IMR-90 (cell line): ENCODE measurements at regions not wholly inside any gene's neighbourhood (a gene's known extent, or its start where the extent isn't known, plus 50 kb on each side); places are given as distances from the start of the nearest gene placed in this dataset.

ENCODE experiments used
- ATAC-seq: fragments of 200-7000 bp; cut with Tn5 transposase; 2 replicates; pipeline ENCODE4 v1.9.1; 2020; ENCODE audit warnings: low read depth, mild to moderate bottlenecking, moderate library complexity
- BruUV-seq: library from RNA; stranded (reverse); fragments of 400-500 nt; replicated peaks from 2 replicates; lab custom pipeline; 2021; lab: Mats Ljungman, UMichigan
- CTCF ChIA-PET: fragments of 300-600 bp; formaldehyde crosslinking; extraction: SDS; loops from one replicate; lab custom pipeline; 2021; ENCODE audit warnings: antibody characterized with exemption; lab: Yijun Ruan, JAX
- POLR2A ChIA-PET: fragments of 300-600 bp; sonication (Branson Sonifier 250); formaldehyde crosslinking; loops from one replicate; lab custom pipeline; 2022; ENCODE audit warnings: antibody characterized with exemption; ENCODE audit not compliant: unreplicated experiment; lab: Charles Lee
- DNase-seq: peaks from one replicate; pipeline ENCODE4 v3.0.0; 2013
- H2AFZ ChIP-seq: replicated peaks from 2 replicates; pipeline ENCODE3; 2013; ENCODE audit warnings: low read length, mild to moderate bottlenecking; ENCODE audit not compliant: poor library complexity
- H2AK5ac ChIP-seq: 2 replicates; pipeline ENCODE4 v1.6.1; 2013; ENCODE audit warnings: low read depth, low read length, inconsistent platforms
- H2AK9ac ChIP-seq: replicated peaks from 2 replicates; pipeline ENCODE3; 2013; ENCODE audit warnings: mild to moderate bottlenecking, low read depth, low read length, moderate library complexity; ENCODE audit not compliant: poor library complexity
- H2BK120ac ChIP-seq: 2 replicates; pipeline ENCODE4 v1.6.1; 2013; ENCODE audit warnings: low read depth, low read length, inconsistent platforms
- H2BK15ac ChIP-seq: 3 replicates; pipeline ENCODE4 v1.6.1; 2013; ENCODE audit warnings: low read depth, low read length, inconsistent platforms
- H2BK20ac ChIP-seq: 2 replicates; pipeline ENCODE4 v1.6.1; 2013; ENCODE audit warnings: low read depth, mild to moderate bottlenecking, inconsistent platforms, low read length, moderate library complexity
- H2BK5ac ChIP-seq: 2 replicates; pipeline ENCODE4 v1.6.1; 2013; ENCODE audit warnings: mild to moderate bottlenecking, low read depth, low read length, inconsistent platforms; ENCODE audit not compliant: poor library complexity, severe bottlenecking
- H3K14ac ChIP-seq: replicated peaks from 2 replicates; pipeline ENCODE4 v1.6.1; 2013; ENCODE audit warnings: low read depth, low read length, inconsistent platforms
- H3K18ac ChIP-seq: 2 replicates; pipeline ENCODE4 v1.6.1; 2013; ENCODE audit warnings: low read depth, low read length, control low read depth
- H3K23ac ChIP-seq: 2 replicates; pipeline ENCODE4 v1.6.1; 2013; ENCODE audit warnings: low read depth, low read length, inconsistent platforms
- H3K27ac ChIP-seq: 2 replicates; pipeline ENCODE4 v1.5.1; 2013; ENCODE audit warnings: mild to moderate bottlenecking, control low read depth, low read length; ENCODE audit not compliant: insufficient read depth
- H3K27me3 ChIP-seq: 2 replicates; pipeline ENCODE4 v1.6.1; 2013; ENCODE audit warnings: low read length; ENCODE audit not compliant: control insufficient read depth, insufficient read depth
- H3K36me3 ChIP-seq: 2 replicates; pipeline ENCODE4 v1.6.1; 2013; ENCODE audit warnings: low read length, mixed read lengths; ENCODE audit not compliant: control insufficient read depth, insufficient read depth
- H3K4ac ChIP-seq: 2 replicates; pipeline ENCODE4 v1.6.1; 2013; ENCODE audit warnings: low read depth, low read length, inconsistent platforms
- H3K4me1 ChIP-seq: 2 replicates; pipeline ENCODE4 v1.6.1; 2013; ENCODE audit warnings: low read length, mixed read lengths; ENCODE audit not compliant: control insufficient read depth, insufficient read depth
- H3K4me2 ChIP-seq: 2 replicates; pipeline ENCODE4 v1.6.1; 2013; ENCODE audit warnings: low read depth, mild to moderate bottlenecking, control low read depth, low read length, moderate library complexity
- H3K4me3 ChIP-seq: 2 replicates; pipeline ENCODE4 v1.5.1; 2013; ENCODE audit warnings: low read depth, mild to moderate bottlenecking, control low read depth, low read length, moderate library complexity; ENCODE audit not compliant: insufficient read depth
- H3K56ac ChIP-seq: 2 replicates; pipeline ENCODE4 v1.6.1; 2013; ENCODE audit warnings: low read length, inconsistent platforms; ENCODE audit not compliant: insufficient read depth; ENCODE audit errors: extremely low read depth
- H3K79me1 ChIP-seq, 2 experiments: 2 replicates each; pipeline ENCODE4 v1.6.1; 2013; ENCODE audit warnings: low read length in 2 of 2, inconsistent platforms in 1 of 2, low read depth in 1 of 2
- H3K9ac ChIP-seq: 2 replicates; pipeline ENCODE4 v1.6.1; 2013; ENCODE audit warnings: low read depth, low read length, control low read depth
- H3K9me1 ChIP-seq: 2 replicates; pipeline ENCODE4 v1.6.1; 2013; ENCODE audit warnings: low read length, inconsistent platforms; ENCODE audit not compliant: insufficient read depth
- H3K9me3 ChIP-seq: 2 replicates; pipeline ENCODE4 v1.6.1; 2013; ENCODE audit warnings: low read length; ENCODE audit not compliant: control insufficient read depth, insufficient read depth
- H4K20me1 ChIP-seq: 2 replicates; pipeline ENCODE4 v1.6.1; 2013; ENCODE audit warnings: low read length, inconsistent platforms; ENCODE audit not compliant: insufficient read depth
- H4K5ac ChIP-seq: 2 replicates; pipeline ENCODE4 v1.6.1; 2013; ENCODE audit warnings: mild to moderate bottlenecking, low read depth, low read length, control low read depth
- H4K8ac ChIP-seq, 2 experiments: 2 replicates each; pipeline ENCODE4 v1.6.1; 2013; ENCODE audit warnings: low read depth in 2 of 2, low read length in 2 of 2, control low read depth in 1 of 2, inconsistent platforms in 1 of 2
- H4K91ac ChIP-seq: 2 replicates; pipeline ENCODE4 v1.6.1; 2013; ENCODE audit warnings: low read depth, low read length, inconsistent platforms; ENCODE audit not compliant: insufficient read depth
- CTCF ChIP-seq: conservative IDR thresholded peaks from 2 replicates; pipeline ENCODE4 v1.5.1; 2012; ENCODE audit warnings: mild to moderate bottlenecking, low read depth, low read length, improper control_type of control experiment
- MXI1 ChIP-seq: IDR thresholded peaks from 2 replicates; pipeline ENCODE4 v1.6.1; 2012; ENCODE audit warnings: low read depth, mild to moderate bottlenecking, low read length, moderate library complexity, borderline replicate concordance
- WGBS, 2 experiments: methylation state at CpG; one replicate each; pipeline versions ENCODE4 v1.1.5 to v1.1.7; 2013; ENCODE audit warnings: missing lambda C conversion rate in 2 of 2; ENCODE audit not compliant: insufficient read length in 1 of 2; ENCODE audit errors: extremely low coverage in 2 of 2; 5-methylcytosine and 5-hydroxymethylcytosine counted together
- dilution Hi-C: fragments of 300-500 bp; cut with HindIII; formaldehyde crosslinking; loops from one replicate; pipeline ENCODE4 v1.14.3; 2018; ENCODE audit warnings: low sequenced_read_pairs; ENCODE audit not compliant: unreplicated experiment
- in situ Hi-C: fragments of 300-500 bp; cut with MboI; formaldehyde crosslinking; loops from 3 replicates; pipeline ENCODE4 v1.14.3; 2019; ENCODE audit warnings: low sequenced_read_pairs, inconsistent platforms, mixed read lengths
- intact Hi-C: fragments of 100-400 bp; cut with micrococcal nuclease; formaldehyde crosslinking; loops from 2 replicates; pipeline ENCODE4 v1.10.0; 2022

- Histone ChIP-seq H2BK5ac (no peak overlapping the region), H3K4me1 (no peaks in the 10 kb centered on the region), H3K79me1 (no peaks in the 10 kb centered on the region), H3K14ac (no peak overlapping the region), H3K9me3 (no peaks in the 10 kb centered on the region), H4K8ac (no peak overlapping the region), H3K27ac (no peak overlapping the region), H4K20me1 (no peaks in the 10 kb centered on the region), H3K9ac (no peak overlapping the region), H4K5ac (no peak overlapping the region), H3K56ac (no peak overlapping the region), H3K18ac (no peak overlapping the region), H3K4me2 (no peak overlapping the region), H3K36me3 (no peaks in the 10 kb centered on the region), H3K4ac (no peak overlapping the region), H2BK120ac (no peak overlapping the region), H4K91ac (no peak overlapping the region), H2AFZ (no peak overlapping the region), H2AK9ac (no peak overlapping the region), H2BK20ac (no peak overlapping the region), H3K23ac (no peak overlapping the region), H3K27me3 (peaks cover 3% of the 10 kb centered on the region), H2AK5ac (no peak overlapping the region), H2BK15ac (no peak overlapping the region), H3K9me1 (no peaks in the 10 kb centered on the region; the same call in 1 of the 2 replicates), H3K4me3 (no peak overlapping the region)
- no TSS peak for BruUV-seq
- TF ChIP-seq CTCF = no peak
- TF ChIP-seq MXI1 = no peak
- ChIA-PET CTCF (interaction anchor here (1.0 kb wide), 1 partner anchor 9 kb away, joined by 3 read pairs; no protein-coding TSS in a partner anchor), POLR2A (no interaction called here)
- intact Hi-C loops = no loop called here
- ATAC-seq (no peak), DNase-seq (no peak)
- in situ Hi-C loops = no loop called here
- dilution Hi-C loops = no loop called here
- no CpG with 5 or more reads among the region's 2 CpGs for WGBS, 2 experiments
Measured at GRCh38 chr12:105622220-105622619, 291.7 kb downstream of the C12orf75 start.
